ENCODE measurements at regions not wholly inside any gene's neighbourhood (a gene's known extent, or its start where the extent isn't known, plus 50 kb on each side); places are given as distances from the start of the nearest gene placed in this dataset.

DNA sequence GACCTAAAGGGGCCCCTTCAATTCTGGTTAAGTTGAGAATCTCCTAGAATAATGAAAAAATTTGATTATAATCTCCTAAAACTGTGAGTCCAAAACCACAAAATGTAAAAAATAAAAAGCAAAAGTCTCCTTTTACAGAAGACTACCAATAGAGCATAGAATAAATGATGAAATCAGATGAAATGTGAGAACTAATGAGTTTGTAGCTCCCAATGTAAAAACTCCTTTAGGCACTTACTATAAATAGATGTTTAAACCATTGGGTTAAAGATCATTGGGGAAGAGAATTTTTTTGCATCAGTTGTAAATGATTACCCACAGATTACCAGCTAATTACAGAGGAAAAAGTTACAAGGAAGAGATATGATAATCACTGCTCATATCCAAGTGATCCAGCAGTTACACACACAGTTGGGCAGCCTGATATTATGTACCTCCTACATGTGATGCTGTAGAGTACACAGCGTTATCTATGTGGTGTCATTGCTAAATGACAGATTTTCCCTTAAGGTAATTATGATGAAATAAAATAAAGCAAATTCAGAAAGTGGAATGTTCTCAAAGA is 282.7 kb upstream of the SEMA3D start:
- H3F3A ChIP-seq (ENCODE audit: control insufficient read depth, insufficient read depth) = no peaks in the 10 kb centered on the region
- no peak overlapping the region for H3K4me2 ChIP-seq (ENCODE audit: low read length)
- H3K79me2 ChIP-seq (ENCODE audit: control insufficient read depth, low read length) = no peaks in the 10 kb centered on the region
- TF ChIP-seq, protein P1, sequence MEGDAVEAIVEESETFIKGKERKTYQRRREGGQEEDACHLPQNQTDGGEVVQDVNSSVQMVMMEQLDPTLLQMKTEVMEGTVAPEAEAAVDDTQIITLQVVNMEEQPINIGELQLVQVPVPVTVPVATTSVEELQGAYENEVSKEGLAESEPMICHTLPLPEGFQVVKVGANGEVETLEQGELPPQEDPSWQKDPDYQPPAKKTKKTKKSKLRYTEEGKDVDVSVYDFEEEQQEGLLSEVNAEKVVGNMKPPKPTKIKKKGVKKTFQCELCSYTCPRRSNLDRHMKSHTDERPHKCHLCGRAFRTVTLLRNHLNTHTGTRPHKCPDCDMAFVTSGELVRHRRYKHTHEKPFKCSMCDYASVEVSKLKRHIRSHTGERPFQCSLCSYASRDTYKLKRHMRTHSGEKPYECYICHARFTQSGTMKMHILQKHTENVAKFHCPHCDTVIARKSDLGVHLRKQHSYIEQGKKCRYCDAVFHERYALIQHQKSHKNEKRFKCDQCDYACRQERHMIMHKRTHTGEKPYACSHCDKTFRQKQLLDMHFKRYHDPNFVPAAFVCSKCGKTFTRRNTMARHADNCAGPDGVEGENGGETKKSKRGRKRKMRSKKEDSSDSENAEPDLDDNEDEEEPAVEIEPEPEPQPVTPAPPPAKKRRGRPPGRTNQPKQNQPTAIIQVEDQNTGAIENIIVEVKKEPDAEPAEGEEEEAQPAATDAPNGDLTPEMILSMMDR (IDR thresholded peaks at IDR 0.05; ENCODE audit: low read depth, low read length, poor library complexity, severe bottlenecking) = no peak
- no peak for TF ChIP-seq EZH2phosphoT487 (IDR thresholded peaks at IDR 0.05; ENCODE audit: borderline replicate concordance, low read length)
- H3K36me3 ChIP-seq (ENCODE audit: control insufficient read depth, low read length) = no peaks in the 10 kb centered on the region
- no peaks in the 10 kb centered on the region for H3K4me1 ChIP-seq (ENCODE audit: control insufficient read depth, low read length)
- no peaks in the 10 kb centered on the region; the same call in 1 of the 2 replicates for H4K20me1 ChIP-seq (ENCODE audit: control insufficient read depth, insufficient read depth, low read depth, low read length)
- no peak overlapping the region for H3K27ac ChIP-seq (ENCODE audit: low read depth, low read length)
- H3K9me3 ChIP-seq (ENCODE audit: control insufficient read depth, insufficient read depth, low read length) = no peaks in the 10 kb centered on the region
- no peak overlapping the region for H3K4me3 ChIP-seq (ENCODE audit: low read length)
- H3K9me2 ChIP-seq (replicated peaks; ENCODE audit: control insufficient read depth, low read length) = no peaks in the 10 kb centered on the region
- H3K27me3 ChIP-seq (ENCODE audit: control insufficient read depth, low read length) = no peaks in the 10 kb centered on the region

DNA sequence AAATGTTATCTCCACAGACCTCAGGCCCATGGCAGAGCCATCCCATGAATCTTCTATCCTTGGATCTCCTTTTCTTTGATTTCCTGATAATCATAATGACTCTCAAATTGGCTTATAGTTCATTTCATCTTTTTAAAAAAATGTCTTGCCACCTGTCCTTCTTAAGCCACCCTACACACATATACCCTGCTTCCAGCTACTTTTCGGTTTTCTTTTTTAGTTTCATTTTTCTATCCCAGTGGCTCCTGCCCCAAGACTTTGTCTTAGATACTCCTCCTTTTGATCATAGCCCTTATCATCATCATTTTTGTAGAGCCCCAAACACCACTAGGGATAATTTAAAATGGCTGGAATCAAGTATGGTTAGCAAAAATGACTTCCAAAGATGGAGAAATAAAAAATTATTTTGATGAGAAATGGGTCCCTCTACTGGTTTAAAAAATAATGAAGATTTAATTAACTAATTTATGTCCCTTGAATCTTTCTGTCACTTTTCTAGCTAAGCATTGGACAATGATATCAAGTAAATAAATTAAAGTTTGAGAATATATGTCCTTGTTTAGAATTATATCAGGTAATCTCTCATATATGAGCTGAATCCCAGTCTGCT is 277.3 kb upstream of the SEMA3D start:
- H3K36me3 ChIP-seq (ENCODE audit: control insufficient read depth, low read length) = no peaks in the 10 kb centered on the region
- no peaks in the 10 kb centered on the region for H3K4me1 ChIP-seq (ENCODE audit: control insufficient read depth, low read length)
- no peak for TF ChIP-seq EZH2phosphoT487 (IDR thresholded peaks at IDR 0.05; ENCODE audit: borderline replicate concordance, low read length)
- TF ChIP-seq, protein P1 (IDR thresholded peaks at IDR 0.05; ENCODE audit: low read depth, low read length, poor library complexity, severe bottlenecking) = peak; percentile 51
- no peaks in the 10 kb centered on the region for H3K9me3 ChIP-seq (ENCODE audit: control insufficient read depth, insufficient read depth, low read length)
- no peaks in the 10 kb centered on the region for H3K27me3 ChIP-seq (ENCODE audit: control insufficient read depth, low read length)
- H3K4me3 ChIP-seq (ENCODE audit: low read length) = no peak overlapping the region
- no peaks in the 10 kb centered on the region for H3K9me2 ChIP-seq (replicated peaks; ENCODE audit: control insufficient read depth, low read length)
- H3K79me2 ChIP-seq (ENCODE audit: control insufficient read depth, low read length) = no peaks in the 10 kb centered on the region
- no peak overlapping the region for H3K27ac ChIP-seq (ENCODE audit: low read depth, low read length)
- no peaks in the 10 kb centered on the region for H4K20me1 ChIP-seq (ENCODE audit: control insufficient read depth, insufficient read depth, low read depth, low read length)
- H3F3A ChIP-seq (ENCODE audit: control insufficient read depth, insufficient read depth) = no peaks in the 10 kb centered on the region
- H3K4me2 ChIP-seq (ENCODE audit: low read length) = no peak overlapping the region

GRCh38 chr7:85462671-85463070 is 275.8 kb upstream of the SEMA3D start:
- Histone ChIP-seq H3K27me3 (ENCODE audit: control insufficient read depth, low read length) (no peaks in the 10 kb centered on the region), H3F3A (ENCODE audit: control insufficient read depth, insufficient read depth) (no peaks in the 10 kb centered on the region), H3K4me1 (ENCODE audit: control insufficient read depth, low read length) (no peaks in the 10 kb centered on the region), H3K36me3 (ENCODE audit: control insufficient read depth, low read length) (no peaks in the 10 kb centered on the region), H3K4me2 (ENCODE audit: low read length) (no peak overlapping the region), H3K4me3 (ENCODE audit: low read length) (no peak overlapping the region), H4K20me1 (ENCODE audit: control insufficient read depth, insufficient read depth, low read depth, low read length) (no peaks in the 10 kb centered on the region), H3K27ac (ENCODE audit: low read depth, low read length) (no peak overlapping the region), H3K9me2 (replicated peaks; ENCODE audit: control insufficient read depth, low read length) (no peaks in the 10 kb centered on the region), H3K9me3 (ENCODE audit: control insufficient read depth, insufficient read depth, low read length) (no peaks in the 10 kb centered on the region), H3K79me2 (ENCODE audit: control insufficient read depth, low read length) (no peaks in the 10 kb centered on the region)
- TF ChIP-seq, protein P1 (IDR thresholded peaks at IDR 0.05; ENCODE audit: low read depth, low read length, poor library complexity, severe bottlenecking) = no peak
- TF ChIP-seq EZH2phosphoT487 (IDR thresholded peaks at IDR 0.05; ENCODE audit: borderline replicate concordance, low read length) = no peak
